Neural progenitor cell (in vitro differentiated cells): ENCODE measurements at regions not wholly inside any gene's neighbourhood (a gene's known extent, or its start where the extent isn't known, plus 50 kb on each side); places are given as distances from the start of the nearest gene placed in this dataset.

ENCODE experiments used
- EZH2 ChIP-seq: fragments of 200-600 bp; sonication (generic); IDR thresholded peaks from 2 replicates; pipeline ENCODE4 v1.6.1; 2017; ENCODE audit warnings: antibody characterized with exemption, mild to moderate bottlenecking, moderate library complexity
- TF ChIP-seq, protein P1 (sequence below): fragments of 200-600 bp; sonication (generic); IDR thresholded peaks from 2 replicates; pipeline ENCODE4 v1.5.1; 2017; ENCODE audit warnings: antibody characterized with exemption, mild to moderate bottlenecking

DNA sequence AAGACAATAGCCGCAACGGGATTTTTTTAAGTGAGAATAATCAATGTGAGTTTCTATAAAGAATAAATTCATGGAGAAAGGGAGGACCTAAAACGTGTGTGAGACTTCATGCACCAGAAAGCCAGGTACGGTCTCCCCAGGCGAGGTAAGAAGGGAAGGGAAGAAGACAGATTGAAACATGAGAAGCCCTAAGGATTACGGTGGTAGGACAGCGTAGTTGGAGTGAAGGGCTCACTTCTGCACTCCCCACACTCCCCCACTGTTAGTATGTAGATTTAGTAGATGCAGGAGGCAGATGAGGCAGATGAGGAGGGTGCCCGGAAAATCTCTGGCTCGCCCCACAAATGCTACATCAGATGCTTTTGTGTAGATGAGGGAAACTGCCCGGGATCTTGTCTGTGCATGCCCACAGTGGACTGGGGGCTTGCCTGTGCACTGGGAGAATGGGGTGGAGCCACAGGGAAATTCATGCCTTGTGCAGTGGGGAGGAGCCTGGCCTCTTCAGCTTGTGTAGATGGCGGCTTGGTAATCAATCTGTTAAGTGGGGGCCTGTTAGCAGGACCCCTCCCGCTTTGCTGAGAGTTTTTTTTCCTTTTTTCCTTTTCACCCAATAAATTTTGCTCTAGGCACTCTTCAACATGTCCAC, 1544.5 kb upstream of the TENM3 start:
- TF ChIP-seq, protein P1, sequence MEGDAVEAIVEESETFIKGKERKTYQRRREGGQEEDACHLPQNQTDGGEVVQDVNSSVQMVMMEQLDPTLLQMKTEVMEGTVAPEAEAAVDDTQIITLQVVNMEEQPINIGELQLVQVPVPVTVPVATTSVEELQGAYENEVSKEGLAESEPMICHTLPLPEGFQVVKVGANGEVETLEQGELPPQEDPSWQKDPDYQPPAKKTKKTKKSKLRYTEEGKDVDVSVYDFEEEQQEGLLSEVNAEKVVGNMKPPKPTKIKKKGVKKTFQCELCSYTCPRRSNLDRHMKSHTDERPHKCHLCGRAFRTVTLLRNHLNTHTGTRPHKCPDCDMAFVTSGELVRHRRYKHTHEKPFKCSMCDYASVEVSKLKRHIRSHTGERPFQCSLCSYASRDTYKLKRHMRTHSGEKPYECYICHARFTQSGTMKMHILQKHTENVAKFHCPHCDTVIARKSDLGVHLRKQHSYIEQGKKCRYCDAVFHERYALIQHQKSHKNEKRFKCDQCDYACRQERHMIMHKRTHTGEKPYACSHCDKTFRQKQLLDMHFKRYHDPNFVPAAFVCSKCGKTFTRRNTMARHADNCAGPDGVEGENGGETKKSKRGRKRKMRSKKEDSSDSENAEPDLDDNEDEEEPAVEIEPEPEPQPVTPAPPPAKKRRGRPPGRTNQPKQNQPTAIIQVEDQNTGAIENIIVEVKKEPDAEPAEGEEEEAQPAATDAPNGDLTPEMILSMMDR, result no peak
- TF ChIP-seq EZH2, result no peak
